NCI-H146 treated with DMSO at 0.1 percent for 48 hours (cell line): ENCODE measurements at regions not wholly inside any gene's neighbourhood (a gene's known extent, or its start where the extent isn't known, plus 50 kb on each side); places are given as distances from the start of the nearest gene placed in this dataset.
"Not testable (repeated sequence)": the region's sequence is repeated elsewhere in the genome, so short reads cannot be mapped to it uniquely, and the experiment has no call there.

ENCODE experiments used
- DNase-seq: peaks from one replicate; lab custom pipeline; 2025; ENCODE audit not compliant: unreplicated experiment; lab: John Stamatoyannopoulos, UW

GRCh38 chr21:20030390-20030789 is 967.8 kb upstream of the NCAM2 start:
- no peak for DNase-seq

GRCh38 chr21:20031807-20032206 is 966.4 kb upstream of the NCAM2 start:
- DNase-seq = no peak

- DNase-seq = no peak
These were observed 957.4 kb upstream of the NCAM2 start for GRCh38 chr21:20040768-20041167.

- no peak for DNase-seq
These were observed 953.0 kb upstream of the NCAM2 start for GRCh38 chr21:20045197-20045596.

- DNase-seq = not testable (repeated sequence)
These were observed 949.9 kb upstream of the NCAM2 start for GRCh38 chr21:20048130-20048837.

GRCh38 chr21:20083336-20083735 is 914.9 kb upstream of the NCAM2 start:
- no peak for DNase-seq

GRCh38 chr21:20083925-20084324 is 914.3 kb upstream of the NCAM2 start:
- no peak for DNase-seq

- no peak for DNase-seq
These were observed 911.7 kb upstream of the NCAM2 start for GRCh38 chr21:20086508-20086907.

GRCh38 chr21:20106368-20106767 is 891.8 kb upstream of the NCAM2 start:
- DNase-seq = peak; percentile 52

GRCh38 chr21:20108016-20108415 is 890.2 kb upstream of the NCAM2 start:
- DNase-seq = no peak

GRCh38 chr21:20108976-20109540 is 889.2 kb upstream of the NCAM2 start:
- no peak for DNase-seq

- DNase-seq = no peak
These were observed 887.8 kb upstream of the NCAM2 start for GRCh38 chr21:20110368-20110767.

GRCh38 chr21:20151741-20152140 is 846.5 kb upstream of the NCAM2 start:
- DNase-seq = no peak

GRCh38 chr21:20163167-20163566 is 835.0 kb upstream of the NCAM2 start:
- no peak for DNase-seq

GRCh38 chr21:20167059-20167458 is 831.1 kb upstream of the NCAM2 start:
- DNase-seq = no peak

GRCh38 chr21:20169812-20170576 is 828.2 kb upstream of the NCAM2 start:
- no peak for DNase-seq

GRCh38 chr21:20186186-20186585 is 812.0 kb upstream of the NCAM2 start:
- no peak for DNase-seq

GRCh38 chr21:20187028-20187427 is 811.2 kb upstream of the NCAM2 start:
- DNase-seq = no peak

GRCh38 chr21:20201323-20201722 is 796.9 kb upstream of the NCAM2 start:
- DNase-seq = not testable (repeated sequence)

GRCh38 chr21:20207335-20207734 is 790.9 kb upstream of the NCAM2 start:
- DNase-seq = no peak

GRCh38 chr21:20215959-20216358 is 782.2 kb upstream of the NCAM2 start:
- no peak for DNase-seq

- no peak for DNase-seq
These were observed 777.6 kb upstream of the NCAM2 start for GRCh38 chr21:20220586-20220985.
